ENCODE measurements at regions not wholly inside any gene's neighbourhood (a gene's known extent, or its start where the extent isn't known, plus 50 kb on each side); places are given as distances from the start of the nearest gene placed in this dataset.

- TF ChIP-seq CTCF (conservative IDR thresholded peaks at IDR 0.05 in 1 of 2, IDR thresholded peaks at IDR 0.05 in 1 of 2; ENCODE audit: extremely low read depth in 1 of 2, insufficient read depth in 1 of 2, low read depth in 1 of 2, low read length in 2 of 2), result no peak
- no peak for TF ChIP-seq EZH2 (IDR thresholded peaks at IDR 0.05; ENCODE audit: borderline replicate concordance, low read length)
Measured at GRCh38 chr4:107548211-107548905, 171.7 kb downstream of the PAPSS1 start.

All from mammary epithelial cell (primary cell).